RWPE1 (cell line): ENCODE measurements at regions not wholly inside any gene's neighbourhood (a gene's known extent, or its start where the extent isn't known, plus 50 kb on each side); places are given as distances from the start of the nearest gene placed in this dataset.
"Not testable (repeated sequence)": the region's sequence is repeated elsewhere in the genome, so short reads cannot be mapped to it uniquely, and the experiment has no call there.

Experiments used
- CTCF ChIA-PET: fragments of 350-600 bp; sonication (Branson Sonifier 250); formaldehyde crosslinking; extraction: SDS; loops from one replicate; lab custom pipeline; 2021; lab: Yijun Ruan, JAX
- POLR2A ChIA-PET: fragments of 400-600 bp; formaldehyde crosslinking; extraction: SDS; loops from one replicate; lab custom pipeline; 2020; ENCODE audit warnings: antibody characterized with exemption; ENCODE audit not compliant: low non-redundant PET; lab: Yijun Ruan, JAX
- DNase-seq: peaks from one replicate; pipeline ENCODE4 v3.0.0; 2012; ENCODE audit warnings: low spot score
- H3K27ac ChIP-seq: fragments of 450-650 bp; 2 replicates; pipeline ENCODE4 v1.5.1; 2017
- CTCF ChIP-seq: fragments of 450-650 bp; conservative IDR thresholded peaks from 2 replicates; pipeline ENCODE4 v1.5.1; 2017; ENCODE audit warnings: low read depth, mild to moderate bottlenecking

GRCh38 chr22:48299801-48300200 is 1527.9 kb downstream of the BRD1 start:
- H3K27ac ChIP-seq, result no peak overlapping the region
- POLR2A ChIA-PET, result no interaction called here
- no peak for DNase-seq
- TF ChIP-seq CTCF, result no peak
- CTCF ChIA-PET, result interaction anchor here (0.5 kb wide), 1 partner anchor 99 kb away, joined by 3 read pairs; no protein-coding TSS in a partner anchor

GRCh38 chr22:48299124-48299523 is 1528.5 kb downstream of the BRD1 start:
- POLR2A ChIA-PET, result no interaction called here
- CTCF ChIA-PET, result no interaction called here

GRCh38 chr22:48297296-48297695 is 1530.4 kb downstream of the BRD1 start:
- no peak for TF ChIP-seq CTCF
- DNase-seq, result no peak
- no peak overlapping the region for H3K27ac ChIP-seq
- ChIA-PET POLR2A (interaction anchor here (0.7 kb wide), 1 partner anchor 46 kb away, joined by 4 read pairs; no protein-coding TSS in a partner anchor), CTCF (no interaction called here)

More at GRCh38 chr22:48299124-48299523, 1528.5 kb downstream of the BRD1 start:
- no peak overlapping the region for H3K27ac ChIP-seq
- no peak for DNase-seq
- TF ChIP-seq CTCF, result no peak

- POLR2A ChIA-PET, DNase-seq, CTCF ChIA-PET, H3K27ac ChIP-seq: not testable (repeated sequence)
Measured at GRCh38 chr22:48289954-48290353, 1527.5 kb downstream of the TBC1D22A start.

GRCh38 chr22:48288376-48288940 is 1526.0 kb downstream of the TBC1D22A start:
- no peak overlapping the region for H3K27ac ChIP-seq
- TF ChIP-seq CTCF, result no peak
- no peak for DNase-seq
- CTCF ChIA-PET, result no interaction called here
- POLR2A ChIA-PET, result no interaction called here

- POLR2A ChIA-PET, result no interaction called here
- H3K27ac ChIP-seq, result no peak overlapping the region
- DNase-seq, result no peak
- CTCF ChIA-PET, result no interaction called here
- no peak for TF ChIP-seq CTCF
Measured at GRCh38 chr22:48287031-48287430, 1524.6 kb downstream of the TBC1D22A start.

GRCh38 chr22:48284671-48285070 is 1522.2 kb downstream of the TBC1D22A start:
- no peak for TF ChIP-seq CTCF
- no peak overlapping the region for H3K27ac ChIP-seq
- DNase-seq, result no peak
- ChIA-PET POLR2A (no interaction called here), CTCF (no interaction called here)
